VCaP (cell line): ENCODE measurements at regions not wholly inside any gene's neighbourhood (a gene's known extent, or its start where the extent isn't known, plus 50 kb on each side); places are given as distances from the start of the nearest gene placed in this dataset.
"Not testable (repeated sequence)": the region's sequence is repeated elsewhere in the genome, so short reads cannot be mapped to it uniquely, and the experiment has no call there.

ENCODE experiments used
- H3K27ac ChIP-seq: fragments of 450-650 bp; 2 replicates; pipeline ENCODE4 v1.5.1; 2017
- CTCF ChIP-seq: fragments of 450-650 bp; conservative IDR thresholded peaks from 2 replicates; pipeline ENCODE4 v1.5.1; 2017; ENCODE audit warnings: mild to moderate bottlenecking, moderate library complexity

GRCh38 chr6:114659513-114659912 is 316.7 kb upstream of the HS3ST5 start:
- no peak overlapping the region for H3K27ac ChIP-seq
- TF ChIP-seq CTCF = no peak

- no peak for TF ChIP-seq CTCF
- H3K27ac ChIP-seq = no peak overlapping the region
Measured at GRCh38 chr6:114651611-114652010, 308.8 kb upstream of the HS3ST5 start.

- no peak for TF ChIP-seq CTCF
- no peak overlapping the region for H3K27ac ChIP-seq
Measured at GRCh38 chr6:114650891-114651290, 308.1 kb upstream of the HS3ST5 start.

GRCh38 chr6:114649298-114649697 is 306.5 kb upstream of the HS3ST5 start:
- no peak overlapping the region for H3K27ac ChIP-seq
- TF ChIP-seq CTCF = no peak

- H3K27ac ChIP-seq = no peak overlapping the region
- no peak for TF ChIP-seq CTCF
Measured at GRCh38 chr6:114648847-114649246, 306.0 kb upstream of the HS3ST5 start.

- TF ChIP-seq CTCF = no peak
- no peak overlapping the region for H3K27ac ChIP-seq
Measured at GRCh38 chr6:114638341-114638740, 295.5 kb upstream of the HS3ST5 start.

GRCh38 chr6:114634016-114634415 is 291.2 kb upstream of the HS3ST5 start:
- no peak overlapping the region for H3K27ac ChIP-seq
- TF ChIP-seq CTCF = no peak

GRCh38 chr6:114626226-114626625 is 283.4 kb upstream of the HS3ST5 start:
- H3K27ac ChIP-seq = not testable (repeated sequence)
